Fibroblast of mammary gland (primary cell): ENCODE measurements at regions not wholly inside any gene's neighbourhood (a gene's known extent, or its start where the extent isn't known, plus 50 kb on each side); places are given as distances from the start of the nearest gene placed in this dataset.

Experiments used
- DNase-seq: peaks from one replicate; pipeline ENCODE4 v3.0.0-alpha.2; 2010; ENCODE audit warnings: low read depth
- H3K4me3 ChIP-seq: 2 replicates; pipeline ENCODE4 v1.5.1; 2011; ENCODE audit warnings: low read depth, mild to moderate bottlenecking, low read length, moderate library complexity; ENCODE audit not compliant: control insufficient read depth
- CTCF ChIP-seq: conservative IDR thresholded peaks from 2 replicates; pipeline ENCODE4 v1.5.1; 2011; ENCODE audit warnings: low read depth, low read length, inconsistent platforms; ENCODE audit not compliant: control insufficient read depth, insufficient read depth

DNA sequence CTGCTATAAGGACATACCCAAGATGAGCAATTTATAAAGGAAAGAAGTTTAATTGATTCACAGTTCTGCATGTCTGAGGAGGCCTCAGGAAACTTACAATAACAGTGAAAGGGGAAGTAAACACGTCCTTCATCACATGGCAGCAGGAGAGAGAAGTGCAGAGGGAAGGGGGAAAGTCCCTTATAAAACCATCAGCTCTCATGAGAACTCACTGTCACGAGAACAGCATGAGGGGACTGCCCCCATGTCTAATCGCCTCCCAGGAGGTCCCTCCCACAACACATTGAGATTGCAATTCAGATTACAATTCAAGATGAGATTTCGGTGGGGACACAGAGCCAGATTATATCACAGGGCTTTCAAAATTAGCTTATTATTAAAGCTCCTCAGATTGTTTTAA, 209.5 kb upstream of the PPP3CA start:
- no peak for TF ChIP-seq CTCF
- H3K4me3 ChIP-seq = no peak overlapping the region
- no peak for DNase-seq

- no peak overlapping the region for H3K4me3 ChIP-seq
- no peak for DNase-seq
- no peak for TF ChIP-seq CTCF
Measured at GRCh38 chr4:101555341-101555880, 208.1 kb upstream of the PPP3CA start.

DNA sequence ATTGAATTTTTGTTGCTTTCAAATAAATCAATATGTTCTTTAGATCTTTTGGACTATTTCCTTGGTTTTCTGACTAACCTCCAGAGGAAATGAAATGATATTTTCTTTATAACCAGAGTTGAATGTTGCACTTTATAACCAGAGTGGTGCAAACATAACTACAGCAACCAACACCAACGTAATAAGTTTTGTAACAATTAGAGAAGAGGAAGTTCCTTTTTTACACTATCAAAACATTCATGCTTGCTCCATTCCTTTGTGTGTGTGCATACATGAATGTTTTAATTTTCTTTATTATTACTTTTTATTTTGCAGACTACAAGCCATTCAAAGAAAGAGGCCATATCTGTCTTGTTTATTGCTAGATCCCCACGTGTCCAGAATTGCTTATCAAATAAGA, 193.0 kb upstream of the PPP3CA start:
- TF ChIP-seq CTCF = no peak
- no peak overlapping the region for H3K4me3 ChIP-seq
- DNase-seq = no peak

GRCh38 chr4:101528526-101528925, 181.2 kb upstream of the PPP3CA start:
- no peak for TF ChIP-seq CTCF
- no peak overlapping the region for H3K4me3 ChIP-seq
- DNase-seq = no peak

- no peak for DNase-seq
- no peak overlapping the region for H3K4me3 ChIP-seq
- no peak for TF ChIP-seq CTCF
Measured at GRCh38 chr4:101527188-101527587, 179.9 kb upstream of the PPP3CA start.

- DNase-seq = no peak
- TF ChIP-seq CTCF = no peak
- no peak overlapping the region for H3K4me3 ChIP-seq
Measured at GRCh38 chr4:101515566-101515965, 168.2 kb upstream of the PPP3CA start.

- no peak for DNase-seq
Measured at GRCh38 chr4:101515099-101515498, 167.8 kb upstream of the PPP3CA start.

More at GRCh38 chr4:101515099-101515498, 167.8 kb upstream of the PPP3CA start:
- TF ChIP-seq CTCF = no peak
- no peak overlapping the region for H3K4me3 ChIP-seq
